LHCN-M2 (cell line): ENCODE measurements at regions not wholly inside any gene's neighbourhood (a gene's known extent, or its start where the extent isn't known, plus 50 kb on each side); places are given as distances from the start of the nearest gene placed in this dataset.
A peak's percentile ranks its signal among the peaks of the same experiment; 100 is the strongest.
"Not testable (repeated sequence)": the region's sequence is repeated elsewhere in the genome, so short reads cannot be mapped to it uniquely, and the experiment has no call there.

Experiments
- DNase-seq: peaks from one replicate; pipeline ENCODE4 v3.0.0-alpha.2; 2012; ENCODE audit warnings: low read depth

DNA sequence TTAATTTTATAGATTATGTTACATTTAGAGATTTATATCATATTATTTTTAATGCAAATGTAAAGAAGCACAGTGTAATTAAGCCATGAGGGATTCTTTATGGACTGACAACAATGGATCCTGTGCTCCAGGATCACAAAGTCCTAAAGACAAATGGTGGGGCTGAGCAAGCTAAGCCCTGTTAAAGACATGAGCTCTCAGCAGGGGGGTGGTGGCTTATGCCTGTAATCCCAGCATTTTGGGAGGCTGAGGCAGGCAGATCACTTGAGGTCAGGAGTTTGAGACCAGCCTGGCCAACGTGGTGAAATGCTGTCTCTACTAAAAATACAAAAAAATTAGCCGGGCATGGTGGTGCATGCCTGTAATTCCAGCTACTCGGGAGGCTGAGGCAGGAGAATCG, 160.8 kb upstream of the RGS6 start:
- not testable (repeated sequence) for DNase-seq

- not testable (repeated sequence) for DNase-seq
These were observed 160.2 kb upstream of the RGS6 start for GRCh38 chr14:71771996-71772395.

GRCh38 chr14:71773898-71774481, 158.2 kb upstream of the RGS6 start:
- DNase-seq: no peak

DNA sequence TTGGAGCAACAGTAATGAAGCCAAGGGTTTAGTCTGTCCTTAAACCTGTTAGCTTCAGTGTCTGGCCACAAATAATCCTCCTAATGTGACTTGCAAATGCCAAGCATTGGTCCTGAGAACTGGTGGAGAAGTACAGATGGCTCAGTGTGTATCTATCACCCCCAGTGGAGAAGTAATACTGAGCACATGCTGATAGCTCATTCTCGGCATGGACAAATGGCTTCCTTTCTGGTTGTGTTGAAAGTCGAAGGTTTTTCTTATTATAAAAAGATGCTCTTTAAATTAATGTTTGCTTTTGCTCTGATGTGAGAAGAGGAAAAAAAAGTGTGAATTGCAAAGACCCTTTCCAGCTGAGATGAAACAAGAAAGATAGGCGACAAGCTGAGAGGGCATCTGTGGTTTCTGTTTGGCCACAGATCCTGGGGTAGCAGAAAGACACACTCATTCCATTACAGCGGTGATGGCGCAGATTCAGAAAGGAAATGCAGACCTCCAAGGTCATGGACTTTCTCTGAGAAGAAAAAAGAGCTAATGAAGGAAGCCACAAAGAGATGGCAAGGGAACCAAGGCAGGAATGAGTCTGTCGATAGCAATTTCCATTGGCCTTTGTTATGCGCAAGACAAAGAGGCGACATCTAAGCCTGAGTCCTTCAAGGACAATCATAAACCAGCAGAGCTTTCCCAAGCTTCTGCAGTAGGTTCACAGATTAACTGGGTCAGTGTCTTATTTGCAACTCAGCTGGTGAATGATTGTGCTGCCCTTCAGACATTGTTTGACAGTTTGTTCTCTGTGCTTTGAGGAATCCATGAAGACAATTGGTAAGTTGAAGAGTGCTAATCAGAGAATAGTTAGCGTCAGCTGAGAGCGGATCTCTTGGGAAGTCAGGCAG, 155.5 kb upstream of the RGS6 start:
- no peak for DNase-seq

DNA sequence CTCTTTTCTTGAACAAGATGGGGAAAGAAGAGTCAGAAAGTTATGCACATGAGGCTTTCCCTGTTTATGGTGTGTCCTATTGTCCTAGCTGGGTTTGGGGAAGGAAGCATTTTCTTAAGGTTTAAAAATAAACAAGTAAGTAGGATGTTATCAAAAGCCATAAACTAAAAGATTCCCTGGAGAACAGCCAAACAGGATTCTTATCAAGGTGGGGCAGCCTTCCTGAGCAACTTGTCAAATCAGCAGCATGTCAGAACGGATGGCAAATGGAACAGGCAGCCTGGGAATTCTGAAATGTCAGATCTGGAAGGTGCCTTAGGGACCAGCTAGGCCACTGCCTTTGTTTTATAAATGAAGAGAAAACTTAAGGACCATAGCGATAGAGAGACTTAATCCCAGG, 152.2 kb upstream of the RGS6 start:
- DNase-seq: no peak

GRCh38 chr14:71780822-71781221, 151.4 kb upstream of the RGS6 start:
- no peak for DNase-seq

GRCh38 chr14:71783088-71783487, 149.1 kb upstream of the RGS6 start:
- DNase-seq: no peak

- DNase-seq: no peak
These were observed 148.4 kb upstream of the RGS6 start for GRCh38 chr14:71783786-71784185.

DNA sequence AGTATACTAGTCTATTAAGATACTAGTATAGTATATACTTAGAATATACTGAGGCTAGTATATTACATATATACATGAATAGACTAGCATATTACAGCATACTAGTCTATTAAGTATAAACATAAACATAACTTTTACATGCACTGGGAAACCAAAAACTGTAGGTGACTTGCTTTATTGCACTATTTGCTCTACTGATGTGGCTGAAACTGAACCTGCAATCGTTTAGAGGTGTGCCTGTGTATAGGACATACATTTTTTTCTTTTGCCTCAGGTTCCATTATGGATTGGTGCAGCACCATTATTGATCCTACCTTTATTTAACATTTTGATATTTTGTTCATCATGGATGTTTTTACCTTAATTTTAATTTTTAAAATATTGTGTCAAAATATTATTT, 143.2 kb upstream of the RGS6 start:
- DNase-seq: no peak

- DNase-seq: no peak
These were observed 132.4 kb upstream of the RGS6 start for GRCh38 chr14:71799841-71800240.

- no peak for DNase-seq
These were observed 131.4 kb upstream of the RGS6 start for GRCh38 chr14:71800878-71801277.

DNA sequence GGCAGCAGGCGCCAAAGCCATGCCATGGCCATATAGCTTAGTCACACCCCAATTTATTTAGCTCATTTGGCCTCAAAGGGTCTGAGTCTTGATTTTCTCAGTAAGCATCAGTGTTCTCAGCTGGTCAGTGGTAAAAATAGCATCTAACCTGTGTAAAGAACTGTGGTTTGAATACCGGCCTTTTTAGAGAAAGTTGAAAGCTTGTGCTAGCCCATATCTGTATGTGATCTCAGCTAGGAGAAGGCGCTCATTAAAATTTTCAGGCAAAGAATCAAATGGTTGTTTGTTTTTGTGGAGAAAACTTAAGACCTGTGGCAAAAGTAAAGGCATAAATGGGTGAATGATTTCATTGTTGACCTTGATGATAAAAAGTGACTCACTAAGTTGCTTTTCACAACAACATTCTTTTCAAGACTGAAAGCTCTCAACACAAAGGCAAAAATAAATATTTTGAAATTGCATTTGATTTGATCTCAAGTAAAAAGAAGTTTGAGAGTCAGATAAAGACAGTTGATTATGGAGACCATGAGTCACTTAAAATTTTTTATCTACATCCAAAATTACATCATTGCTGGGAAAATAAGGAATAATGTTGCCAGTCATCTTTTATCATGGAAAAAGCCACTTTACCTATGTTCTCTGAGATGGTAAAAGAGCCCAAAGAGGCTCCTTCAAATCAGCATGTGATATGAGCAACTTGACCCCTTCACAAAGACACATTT, 128.5 kb upstream of the RGS6 start:
- DNase-seq: peak; percentile 55

- DNase-seq: no peak
These were observed 127.2 kb upstream of the RGS6 start for GRCh38 chr14:71804992-71805391.

GRCh38 chr14:71807049-71807448, 125.2 kb upstream of the RGS6 start:
- not testable (repeated sequence) for DNase-seq

GRCh38 chr14:71810800-71811199, 121.4 kb upstream of the RGS6 start:
- DNase-seq: not testable (repeated sequence)

- no peak for DNase-seq
These were observed 119.5 kb upstream of the RGS6 start for GRCh38 chr14:71812693-71813092.

DNA sequence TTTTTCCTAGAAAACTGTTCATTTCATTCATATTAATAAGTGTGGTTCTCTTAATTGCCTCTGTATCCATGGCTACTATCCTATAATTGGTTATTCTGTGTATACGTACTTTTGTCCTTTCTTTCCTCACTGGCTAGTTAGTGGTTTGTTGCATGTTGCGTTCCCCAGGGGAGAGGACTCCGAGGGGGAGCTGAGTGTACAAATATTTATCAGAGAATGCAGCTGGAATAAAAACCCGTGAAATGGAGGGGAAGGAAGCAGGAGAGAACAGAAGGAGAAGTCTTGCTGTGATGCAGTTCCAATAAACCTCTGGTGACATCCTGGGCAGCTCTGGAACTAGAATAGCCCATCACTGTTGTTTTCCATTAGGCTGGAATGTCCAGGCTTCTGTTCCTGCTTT, 117.1 kb upstream of the RGS6 start:
- no peak for DNase-seq

GRCh38 chr14:71824816-71825215, 107.4 kb upstream of the RGS6 start:
- no peak for DNase-seq

DNA sequence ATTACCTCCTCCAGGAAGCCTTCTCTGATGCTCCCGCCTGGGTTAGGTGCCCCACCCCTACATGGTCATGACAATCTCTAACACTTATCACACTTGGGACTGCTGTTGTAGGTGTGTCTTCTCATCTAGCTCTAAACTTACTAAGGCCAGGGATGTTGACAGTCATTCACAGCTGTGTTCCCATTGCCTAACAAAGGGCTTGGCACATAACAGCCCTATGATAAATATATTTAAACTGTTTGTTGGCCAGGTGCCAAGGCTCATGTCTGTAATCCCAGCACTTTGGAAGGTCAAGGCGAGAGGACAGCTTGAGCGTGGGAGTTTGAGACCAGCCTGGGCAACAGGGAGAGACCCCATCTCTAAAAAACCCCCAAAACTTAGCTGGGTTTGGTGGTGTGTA, 98.8 kb upstream of the RGS6 start:
- DNase-seq: peak; percentile 1

- DNase-seq: no peak
These were observed 97.7 kb upstream of the RGS6 start for GRCh38 chr14:71834284-71835204.

- DNase-seq: no peak
These were observed 80.0 kb upstream of the RGS6 start for GRCh38 chr14:71852181-71852580.
